HG03521 (cell line): ENCODE measurements at regions not wholly inside any gene's neighbourhood (a gene's known extent, or its start where the extent isn't known, plus 50 kb on each side); places are given as distances from the start of the nearest gene placed in this dataset.

Experiments used
- ATAC-seq: cut with Tn5 transposase; IDR thresholded peaks from one replicate; pipeline ENCODE4 v1.9.1; 2021; ENCODE audit warnings: mild to moderate bottlenecking, moderate library complexity; ENCODE audit not compliant: unreplicated experiment

DNA sequence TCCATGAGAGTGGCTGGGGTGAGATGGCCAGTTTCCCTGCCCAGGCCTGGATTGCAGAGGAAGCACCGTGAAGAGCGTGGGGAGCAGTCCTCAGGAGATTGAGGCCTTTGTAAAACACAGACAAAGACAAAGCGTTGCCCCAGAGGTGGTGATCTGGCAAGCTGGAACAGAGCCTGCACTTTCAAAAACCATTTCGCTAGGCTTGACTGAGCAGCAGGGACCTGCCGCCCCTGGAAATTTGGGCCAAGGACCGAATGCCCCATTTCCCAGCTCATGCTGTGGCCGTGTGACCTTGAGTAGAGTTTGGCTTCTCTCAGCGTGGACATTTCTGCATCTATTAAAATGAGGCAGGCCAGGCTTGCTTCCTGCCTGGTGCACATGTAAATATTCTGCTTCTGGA lies 381.4 kb downstream of the BCOR start:
- no peak for ATAC-seq

DNA sequence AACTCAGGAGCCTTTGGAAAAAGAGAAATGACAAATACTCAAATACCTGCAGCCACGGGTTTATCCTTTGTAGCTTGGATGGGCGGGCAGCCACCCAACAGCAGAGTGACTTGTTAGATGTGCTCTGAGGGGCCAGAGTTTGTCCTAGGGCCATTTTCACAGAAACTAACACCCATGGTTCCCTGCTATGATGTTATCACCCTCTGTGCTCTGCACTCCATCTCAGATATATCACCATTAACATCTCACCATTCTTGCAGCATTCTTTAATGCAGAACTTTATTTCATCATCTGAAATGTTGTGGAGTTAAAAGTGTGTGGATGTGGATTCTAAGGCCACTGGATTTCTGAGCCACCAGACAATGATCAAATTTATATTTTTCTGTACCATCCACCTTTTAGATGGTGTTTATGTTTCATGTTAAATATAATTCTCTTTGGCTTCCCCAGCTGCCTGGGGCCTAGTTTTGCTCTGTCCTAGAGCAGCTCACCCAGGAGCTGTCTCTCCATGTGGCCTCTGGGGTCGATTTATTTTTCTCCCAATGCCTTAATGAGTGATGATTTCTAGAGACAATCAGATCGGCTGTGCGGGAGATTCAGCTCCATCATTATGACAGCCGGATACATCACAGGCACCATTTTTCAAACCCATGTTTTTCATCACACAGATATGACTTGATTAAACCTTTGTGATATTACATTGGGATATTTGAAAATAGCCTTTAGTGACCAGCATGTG lies 380.8 kb downstream of the BCOR start:
- no peak for ATAC-seq

DNA sequence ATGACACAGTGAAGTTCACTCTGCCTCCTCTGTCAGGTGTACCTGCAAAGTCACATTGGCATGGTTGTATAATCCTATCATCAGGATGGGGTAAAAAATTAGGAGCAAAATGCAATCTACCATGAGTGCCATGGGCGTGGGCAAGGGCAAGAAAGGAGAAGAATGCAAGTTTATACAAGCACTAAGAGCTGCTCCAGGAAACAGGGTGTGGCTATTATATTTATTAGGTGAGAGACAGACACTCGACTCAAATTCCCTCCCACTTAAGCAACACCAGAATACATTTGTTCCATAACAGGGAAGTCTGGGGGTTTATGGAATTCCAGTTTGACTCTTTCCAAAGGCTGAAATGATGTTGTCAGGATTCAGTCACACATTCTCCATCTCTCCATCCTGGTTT lies 378.8 kb downstream of the BCOR start:
- no peak for ATAC-seq

DNA sequence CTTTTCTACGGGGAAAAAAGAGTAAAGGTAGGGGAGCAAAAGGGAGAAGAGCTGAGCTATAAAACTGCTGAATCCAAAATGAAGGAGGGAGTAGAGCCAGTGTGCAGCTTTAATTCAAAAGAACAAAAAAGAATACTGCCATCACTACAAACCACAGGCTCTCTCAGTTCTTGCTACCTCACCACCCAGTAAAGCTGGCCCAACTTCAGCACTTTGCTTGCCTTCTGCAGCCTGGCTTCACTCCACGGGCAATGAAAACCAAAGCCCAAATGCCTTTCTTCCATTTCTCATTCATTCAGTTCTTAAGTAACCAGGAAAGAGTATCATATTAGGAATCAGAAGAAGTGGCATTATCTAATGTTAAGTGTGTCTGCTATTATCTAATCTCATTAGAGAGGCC lies 376.8 kb downstream of the BCOR start:
- ATAC-seq = no peak

DNA sequence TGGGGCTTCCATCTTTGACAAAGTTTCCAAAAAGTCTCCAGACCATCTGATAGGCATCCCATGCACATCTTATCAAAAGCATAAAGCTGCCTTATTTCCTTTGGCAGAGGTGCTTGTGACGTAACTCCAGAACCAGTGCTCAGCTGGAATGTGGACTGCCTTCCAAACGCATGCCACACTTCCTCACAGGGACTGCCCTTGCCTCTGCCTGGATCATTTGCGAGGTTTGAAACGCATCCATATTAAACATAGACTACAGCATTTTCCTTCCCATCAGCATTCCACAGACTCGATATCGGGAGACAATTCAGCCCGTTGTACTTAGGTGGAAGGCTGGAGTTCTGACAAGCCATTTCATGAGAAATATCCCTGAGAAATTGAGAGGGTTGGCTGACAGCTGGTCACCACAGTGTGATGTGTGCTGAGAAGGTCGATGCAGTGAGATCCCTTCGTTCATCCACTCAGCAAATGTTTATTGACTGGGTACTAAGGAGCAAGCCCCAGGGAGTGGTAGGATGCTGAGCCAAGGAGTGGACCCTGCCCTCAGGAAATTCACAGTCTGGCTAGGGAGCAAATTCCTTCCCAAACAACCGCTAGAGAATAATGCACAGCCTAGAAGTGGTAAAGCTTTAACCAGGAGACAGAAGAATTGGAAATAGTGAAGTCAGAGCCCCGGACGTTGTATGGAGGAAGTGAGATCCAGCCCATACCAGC lies 376.0 kb downstream of the BCOR start:
- ATAC-seq = no peak

DNA sequence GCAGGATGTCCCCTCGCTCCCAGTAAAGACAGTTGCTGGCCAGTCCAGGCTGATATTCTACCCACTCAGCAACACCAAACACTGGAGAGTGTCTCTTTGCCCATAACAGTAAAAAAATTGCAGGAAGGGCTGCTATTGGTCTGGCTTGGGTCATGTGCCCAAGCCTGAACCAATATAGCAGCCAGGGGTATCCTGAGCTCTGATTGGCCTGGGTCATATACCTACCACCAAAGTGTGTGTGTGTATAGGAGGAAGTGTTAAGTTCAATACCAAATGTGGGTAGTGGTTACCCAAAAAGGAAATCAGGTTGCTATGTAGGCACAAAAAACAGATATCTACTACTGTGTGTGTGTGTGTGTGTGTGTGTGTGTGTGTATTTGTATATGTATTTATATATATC lies 373.2 kb downstream of the BCOR start:
- no peak for ATAC-seq

DNA sequence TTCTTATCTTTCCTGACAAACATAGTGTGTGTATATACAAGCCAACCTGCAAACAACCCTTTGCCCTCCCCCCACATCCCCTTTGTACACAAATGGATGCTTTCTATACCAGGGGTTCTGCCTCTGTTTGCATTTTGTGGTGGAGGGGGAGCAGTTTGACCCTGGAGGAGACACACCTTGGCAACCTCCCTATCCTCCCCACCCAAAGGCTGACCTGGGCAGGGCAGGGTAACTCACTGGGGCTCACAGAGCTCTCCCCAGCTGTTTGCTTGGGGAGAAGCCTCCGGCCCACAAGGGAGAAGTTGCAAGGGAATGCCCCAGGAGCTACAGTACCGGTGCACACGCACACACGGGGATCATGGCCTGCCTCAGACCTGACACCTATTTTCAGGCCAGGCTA lies 372.6 kb downstream of the BCOR start:
- ATAC-seq = no peak

DNA sequence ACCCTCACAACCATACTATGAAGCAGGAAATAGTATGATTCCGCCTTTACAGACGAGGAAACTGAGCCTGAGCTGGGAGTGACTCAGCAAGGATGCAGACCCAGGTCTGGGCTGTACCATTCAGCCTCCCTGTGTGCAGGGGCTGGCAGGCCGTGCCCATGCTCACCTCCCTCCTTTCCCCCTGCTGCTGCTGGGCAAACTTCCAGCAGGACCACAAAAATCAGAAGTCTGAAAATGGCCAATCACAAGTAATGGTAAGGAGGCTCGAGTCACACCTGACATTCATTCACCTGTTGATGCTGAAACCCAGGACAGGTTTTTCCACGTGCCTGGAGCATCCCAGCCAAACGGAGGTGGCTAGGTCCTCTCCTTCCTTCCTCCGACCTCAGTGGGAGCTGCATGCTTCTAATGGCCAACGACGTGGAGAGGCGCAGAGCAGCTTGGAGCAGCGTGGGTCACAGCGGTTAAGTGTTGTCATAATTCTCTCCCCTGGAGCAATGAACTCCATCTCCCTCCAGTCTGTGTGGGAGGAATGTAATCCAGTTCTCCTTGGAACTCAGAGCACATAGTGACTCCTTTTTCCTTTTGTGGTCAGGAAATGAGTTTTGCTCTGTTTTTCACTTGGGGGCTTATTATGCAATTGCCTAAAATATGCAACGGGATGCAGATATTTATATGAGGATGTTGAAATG lies 371.7 kb downstream of the BCOR start:
- no peak for ATAC-seq

DNA sequence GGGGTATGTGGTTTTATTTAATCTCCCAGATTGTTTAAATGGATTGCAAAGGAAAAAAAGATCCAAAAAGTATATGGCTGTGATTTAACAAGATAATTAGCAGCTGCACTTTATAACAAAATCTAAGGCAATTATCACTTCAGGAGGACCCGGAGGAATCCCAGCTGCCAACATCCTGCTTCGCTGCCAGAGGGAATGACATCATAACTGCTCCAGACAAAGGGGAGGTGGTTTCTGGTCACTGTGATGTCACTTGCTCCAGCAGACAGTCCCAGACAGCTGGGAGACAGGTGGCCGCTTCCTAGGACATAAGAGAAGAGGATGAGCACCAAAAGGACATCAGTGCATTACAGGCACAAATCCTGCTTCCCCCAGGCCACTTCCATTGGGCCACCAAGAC lies 371.0 kb downstream of the BCOR start:
- ATAC-seq = no peak

DNA sequence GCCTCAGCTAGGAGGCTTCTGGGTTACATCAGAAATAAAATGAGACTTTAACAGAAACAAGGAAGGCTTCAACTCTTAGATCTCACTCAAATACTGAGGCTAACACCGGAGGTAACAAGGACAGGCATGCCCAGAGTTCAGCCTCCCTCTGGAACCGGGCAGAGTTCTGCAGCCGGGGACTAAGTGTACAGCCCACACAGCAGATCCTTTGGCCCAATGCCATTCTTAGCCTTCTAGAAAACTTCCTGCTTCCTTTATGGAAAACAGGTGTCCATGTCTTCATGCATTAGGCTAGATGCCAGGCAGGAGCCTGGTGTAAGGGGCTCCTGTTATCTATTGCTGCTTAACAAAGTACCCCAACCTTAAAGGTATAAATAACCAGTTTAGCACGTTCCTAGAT lies 369.7 kb downstream of the BCOR start:
- ATAC-seq = no peak

DNA sequence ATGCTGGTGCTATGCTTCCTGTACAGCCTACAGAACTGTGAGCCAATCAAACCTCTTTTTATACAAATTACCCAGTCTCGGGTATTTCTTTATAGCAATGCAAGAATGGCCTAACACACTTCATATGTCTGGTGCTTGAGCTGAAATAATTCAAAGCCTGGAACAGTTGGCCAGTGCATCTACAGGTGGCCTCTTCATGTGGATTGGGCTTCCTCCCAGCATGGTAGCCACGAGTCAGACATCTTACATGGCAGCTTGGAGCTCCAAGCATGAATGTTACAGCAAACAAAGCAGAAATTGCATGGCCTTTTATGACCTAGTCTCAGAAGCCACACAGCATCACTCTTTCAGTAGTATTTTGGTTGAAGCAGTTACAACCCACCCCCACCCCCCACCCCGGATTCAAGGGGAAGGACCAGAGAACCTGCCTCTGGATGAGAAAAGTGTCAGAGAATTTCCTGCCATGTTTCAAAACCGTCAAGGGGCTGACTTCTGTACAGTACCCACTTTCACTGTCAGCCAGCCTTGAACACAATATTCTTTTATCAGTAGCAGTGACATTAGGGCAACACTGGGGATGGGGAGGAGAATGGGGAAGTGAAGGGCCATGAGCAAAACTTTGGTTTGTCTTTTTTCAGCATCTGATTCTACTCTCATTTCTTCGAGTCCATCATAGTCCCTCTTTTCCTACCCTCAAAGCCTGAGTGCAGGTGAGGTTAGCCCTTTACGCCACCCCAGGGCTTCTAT lies 368.7 kb downstream of the BCOR start:
- ATAC-seq = no peak

DNA sequence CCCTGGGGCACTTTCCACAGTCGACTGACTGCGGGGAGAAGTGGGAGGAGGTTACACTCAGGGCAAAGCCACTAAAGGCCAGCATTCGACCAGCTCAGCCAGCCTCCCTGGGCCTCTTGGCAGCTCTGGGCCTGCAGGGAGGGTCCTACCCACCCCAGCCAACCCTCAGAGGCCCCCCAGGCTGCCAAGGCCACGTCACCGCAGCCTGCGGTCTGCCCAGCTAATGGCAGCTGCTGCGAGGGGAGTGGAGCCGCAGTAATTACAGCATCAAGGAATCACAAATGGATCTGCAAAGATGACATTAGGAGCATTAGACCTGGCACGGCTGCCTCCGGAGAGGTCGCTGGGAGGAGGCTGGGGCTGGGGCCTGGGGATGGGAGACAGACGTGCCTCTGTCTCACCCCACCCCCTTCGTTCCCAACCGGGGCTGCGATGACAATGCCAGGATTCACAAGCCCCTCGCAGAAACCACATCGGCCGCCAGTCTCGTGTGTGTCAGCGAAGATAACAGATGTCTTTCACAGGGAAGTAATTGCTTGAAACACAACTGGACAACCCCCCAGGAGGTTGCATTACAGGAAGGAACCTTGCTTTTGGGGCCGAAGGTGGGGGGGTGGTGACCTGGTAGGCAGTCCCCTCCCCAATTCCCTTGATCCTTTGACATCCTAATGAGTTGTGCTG lies 367.6 kb downstream of the BCOR start:
- no peak for ATAC-seq

DNA sequence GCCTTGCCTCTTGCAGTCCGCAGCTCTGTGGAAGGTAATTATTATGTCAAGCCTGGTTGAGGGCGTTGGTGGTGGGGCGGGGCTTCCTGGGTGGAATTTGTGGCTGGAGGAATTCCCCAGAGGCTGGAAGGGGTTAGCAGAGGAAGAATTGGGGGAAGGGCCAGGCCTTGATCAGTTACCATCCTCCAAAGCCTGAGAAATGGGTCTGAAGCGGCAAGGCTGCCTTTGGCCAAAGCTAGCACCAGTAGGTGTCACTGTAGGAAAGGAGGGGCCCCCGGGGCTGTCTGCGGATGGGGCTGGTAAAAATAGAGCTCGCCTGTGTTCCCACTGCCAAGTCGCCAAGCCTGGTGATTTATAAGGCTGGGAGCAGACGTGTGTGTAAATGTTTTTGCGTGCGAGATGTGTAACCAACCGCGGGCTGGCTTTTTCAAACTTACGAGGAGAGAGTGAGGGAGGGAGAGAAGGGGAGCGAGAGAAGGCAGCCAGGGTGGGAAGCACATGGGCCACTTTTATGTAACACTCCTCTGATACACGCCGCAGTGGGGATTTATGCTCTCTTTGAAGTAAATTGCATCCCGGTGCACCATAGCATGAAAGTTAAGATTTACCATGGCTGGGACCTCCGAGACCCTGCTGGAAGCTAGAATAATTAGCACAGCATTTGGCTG lies 367.0 kb downstream of the BCOR start:
- no peak for ATAC-seq

DNA sequence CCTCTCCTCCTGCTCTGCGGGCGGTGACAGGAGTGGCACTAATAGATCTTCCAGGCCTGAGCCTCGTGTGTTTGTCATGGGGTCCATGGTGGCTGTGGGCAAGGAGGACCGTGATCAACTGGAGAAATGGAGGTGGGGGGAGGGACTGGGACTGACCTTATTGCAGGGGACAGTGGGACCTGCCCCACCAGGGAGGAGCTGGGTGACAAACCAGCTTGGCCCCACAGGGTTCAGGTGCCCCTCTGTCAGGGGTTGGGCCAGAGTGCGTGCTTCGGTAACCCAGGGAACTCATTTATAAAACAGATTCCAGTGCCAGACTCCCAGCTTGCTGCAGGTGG lies 366.5 kb downstream of the BCOR start:
- ATAC-seq = no peak

DNA sequence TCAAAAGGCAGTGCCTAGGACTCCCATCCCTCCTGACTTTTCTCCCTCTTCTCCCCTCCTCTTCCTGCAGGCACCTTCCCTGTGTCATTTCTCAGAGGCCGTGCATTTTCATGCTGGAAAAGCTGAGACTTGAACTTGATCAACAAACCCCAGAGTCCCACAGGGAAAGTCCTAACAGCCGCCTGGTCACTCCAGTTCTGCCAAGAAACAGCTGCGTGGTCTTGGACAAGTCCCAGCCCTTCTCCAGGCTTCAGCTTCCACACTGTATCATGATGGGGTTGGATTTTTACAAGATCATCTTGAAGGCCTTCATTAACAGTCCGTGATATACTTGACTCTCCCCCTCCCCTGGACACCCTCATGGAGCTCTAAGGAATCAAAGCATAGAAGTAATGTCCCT lies 366.0 kb downstream of the BCOR start:
- no peak for ATAC-seq

DNA sequence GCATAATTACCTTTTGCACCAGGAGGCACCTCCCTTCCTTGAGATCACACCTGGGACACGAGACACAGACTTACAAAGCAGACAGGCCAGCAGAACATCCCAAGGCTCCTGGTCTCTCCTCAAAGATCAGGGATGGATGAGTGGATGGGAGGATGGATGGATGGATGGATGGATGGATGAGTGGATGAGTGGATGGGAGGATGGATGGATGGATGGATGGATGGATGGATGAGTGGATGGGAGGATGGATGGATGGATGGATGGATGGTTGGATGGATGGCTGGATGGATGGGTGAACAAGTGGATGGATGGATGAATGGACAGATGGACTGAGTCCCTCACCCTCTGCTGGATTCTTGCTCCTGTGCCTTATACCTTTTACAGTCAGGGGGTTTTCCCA lies 364.0 kb downstream of the BCOR start:
- no peak for ATAC-seq

DNA sequence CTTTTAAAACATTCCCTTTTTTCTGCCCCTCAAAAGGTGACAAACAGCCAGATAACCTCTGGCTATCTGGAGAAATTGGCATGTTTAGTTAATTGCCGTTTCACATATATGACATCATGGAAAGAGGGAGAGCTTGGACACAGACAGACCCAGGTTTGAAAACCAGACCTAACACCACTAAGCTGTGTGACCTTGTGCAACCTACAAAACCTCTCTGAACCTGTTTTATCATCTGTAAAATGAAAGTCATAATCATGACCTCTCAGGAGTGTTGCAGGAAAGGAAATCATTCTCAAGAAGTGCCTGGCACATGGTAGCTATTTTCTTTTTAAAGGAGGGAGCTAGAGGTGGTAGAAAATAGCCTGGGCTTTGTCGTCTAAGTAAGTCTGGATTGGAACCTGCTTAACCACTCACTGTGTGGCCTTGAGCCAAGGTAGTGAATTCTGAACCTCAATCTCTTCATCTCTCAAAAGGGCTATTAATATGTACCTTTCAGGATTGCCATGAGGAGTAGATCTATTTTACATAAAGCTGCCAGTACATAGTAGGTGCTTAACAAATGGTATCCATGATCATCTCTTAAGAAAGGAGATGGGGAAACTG lies 363.5 kb downstream of the BCOR start:
- no peak for ATAC-seq

DNA sequence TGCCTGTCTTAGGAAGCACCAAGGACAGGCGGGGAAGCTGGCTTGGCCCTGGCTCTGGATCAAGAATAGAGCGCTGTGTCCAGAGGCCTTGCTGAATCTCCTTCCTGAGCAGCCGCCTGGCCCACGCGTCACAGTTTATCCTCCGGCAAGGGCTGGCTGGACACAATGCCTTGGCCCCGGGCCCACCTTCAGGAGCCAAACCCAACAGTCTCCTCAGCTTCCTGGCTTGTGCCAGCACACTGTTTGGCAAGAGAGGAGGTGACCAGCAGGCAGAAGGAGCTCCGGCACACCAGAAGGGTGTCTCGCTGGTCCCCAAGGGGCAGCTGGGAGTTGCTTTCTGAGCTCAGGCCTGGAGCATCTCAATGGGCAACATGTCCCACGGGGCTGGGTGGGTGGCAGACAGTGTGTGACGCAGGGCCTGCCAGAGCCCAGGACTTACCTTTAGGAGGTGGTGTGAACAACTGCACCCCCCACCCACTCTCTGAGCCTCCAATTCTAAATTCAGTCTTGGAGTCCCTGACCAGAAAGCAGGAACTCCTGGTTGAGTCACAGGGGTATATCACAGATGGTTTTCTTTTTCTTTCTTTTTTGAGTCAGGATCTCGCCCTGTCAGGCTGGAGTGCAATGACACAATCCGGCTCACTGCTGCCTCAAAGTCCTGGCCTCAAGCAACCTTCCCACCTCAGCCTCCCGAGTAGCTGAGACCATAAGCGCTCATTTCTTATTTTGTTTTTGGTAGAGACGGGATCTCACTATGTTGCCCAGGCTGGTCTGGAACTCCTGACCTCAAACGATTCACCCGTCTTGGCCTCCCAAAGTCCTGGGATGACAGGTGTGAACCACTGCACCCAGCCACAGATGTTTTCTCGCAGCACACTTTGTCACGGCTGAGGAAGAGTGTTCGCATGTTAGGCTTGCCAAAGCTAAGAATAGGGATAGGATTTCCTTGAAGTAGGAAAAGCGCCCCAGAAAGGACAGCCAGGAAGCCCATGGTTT lies 361.2 kb downstream of the BCOR start:
- no peak for ATAC-seq

DNA sequence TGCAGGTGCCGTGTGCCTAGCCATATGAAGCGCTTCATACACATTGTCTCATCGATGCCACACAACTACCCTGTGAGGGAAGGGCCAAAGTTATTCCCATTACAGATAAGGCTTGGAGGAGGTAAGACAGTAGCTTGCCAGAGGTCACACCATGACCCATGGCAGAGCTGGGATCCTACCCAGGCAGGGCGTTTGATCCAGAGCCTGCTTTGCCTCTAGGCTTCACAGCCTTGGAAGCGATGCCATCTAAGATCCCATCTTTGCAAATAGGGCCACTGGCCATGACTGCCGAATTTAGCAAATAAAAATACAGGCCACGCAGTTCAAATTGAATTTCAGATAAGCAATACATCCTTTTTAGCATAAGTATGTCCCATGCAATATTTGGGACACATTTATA lies 358.2 kb downstream of the BCOR start:
- ATAC-seq = no peak
